ENCODE measurements at regions not wholly inside any gene's neighbourhood (a gene's known extent, or its start where the extent isn't known, plus 50 kb on each side); places are given as distances from the start of the nearest gene placed in this dataset.

- no peak for TF ChIP-seq POLR2A (IDR thresholded peaks at IDR 0.05)
- no peak for TF ChIP-seq CTCF (IDR thresholded peaks at IDR 0.05 in 8 of 11, conservative IDR thresholded peaks at IDR 0.05 in 3 of 11)
- TF ChIP-seq POLR2AphosphoS5 (IDR thresholded peaks at IDR 0.05) = no peak
Measured at GRCh38 chrX:9164533-9165426, 130.9 kb upstream of the FAM9B start.
